Endothelial cell of umbilical vein (primary cell): ENCODE measurements at regions not wholly inside any gene's neighbourhood (a gene's known extent, or its start where the extent isn't known, plus 50 kb on each side); places are given as distances from the start of the nearest gene placed in this dataset.

Experiments
- BruUV-seq: library from RNA; stranded (reverse); fragments of 400-500 nt; replicated peaks from 2 replicates; lab custom pipeline; 2021; lab: Mats Ljungman, UMichigan
- CTCF ChIA-PET: fragments of 300-600, 350-600 bp; sonication (Branson Sonifier 250); formaldehyde crosslinking; loops from one replicate; lab custom pipeline; 2021; ENCODE audit warnings: antibody characterized with exemption, inconsistent platforms; lab: Charles Lee
- POLR2A ChIA-PET: fragments of 300-600, 350-600 bp; sonication (Branson Sonifier 250); formaldehyde crosslinking; loops from one replicate; lab custom pipeline; 2021; ENCODE audit warnings: antibody characterized with exemption, inconsistent platforms; lab: Charles Lee
- DNase-seq: peaks from one replicate; pipeline ENCODE4 v3.0.0-alpha.2; 2011; ENCODE audit warnings: low read depth, low spot score
- FAIRE-seq: peaks from 2 replicates; lab custom pipeline; 2011; peaks lifted over from hg19 to GRCh38; lab: Jason Lieb, UNC
- H2AFZ ChIP-seq: 2 replicates; pipeline ENCODE4 v1.6.0; 2012; ENCODE audit warnings: low read depth, low read length, control low read depth, inconsistent platforms
- H3K27ac ChIP-seq: 2 replicates; pipeline ENCODE4 v1.5.1; 2011; ENCODE audit warnings: low read depth, mild to moderate bottlenecking, control low read depth, low read length, moderate library complexity; ENCODE audit not compliant: insufficient read depth
- H3K27me3 ChIP-seq, 2 experiments: 2 replicates each; pipeline versions ENCODE4 v1.6.0 to v1.6.1; 2011; ENCODE audit warnings: low read length in 2 of 2, mixed read lengths in 1 of 2; ENCODE audit not compliant: control insufficient read depth in 2 of 2, insufficient read depth in 2 of 2
- H3K36me3 ChIP-seq, 2 experiments: 2 replicates in 1 of 2; 3 replicates in 1 of 2; pipeline ENCODE4 v1.5.1; 2011; ENCODE audit warnings: low read length in 2 of 2, mild to moderate bottlenecking in 1 of 2, moderate library complexity in 1 of 2; ENCODE audit not compliant: control insufficient read depth in 2 of 2, insufficient read depth in 2 of 2; ENCODE audit errors: extremely low read depth in 1 of 2
- H3K4me1 ChIP-seq: 3 replicates; pipeline ENCODE4 v1.5.1; 2011; ENCODE audit warnings: mild to moderate bottlenecking, low read length; ENCODE audit not compliant: control insufficient read depth, insufficient read depth; ENCODE audit errors: extremely low read depth
- H3K4me2 ChIP-seq: 2 replicates; pipeline ENCODE4 v1.6.1; 2011; ENCODE audit warnings: low read length, control low read depth, mixed read lengths; ENCODE audit not compliant: insufficient read depth
- H3K4me3 ChIP-seq, 3 experiments: fragments of 200-600 bp in 1 of 3; sonication (generic), shearing (Covaris generic) in 1 of 3; replicated peaks in 1 of 3; 2 replicates each; pipeline ENCODE4 v1.5.1; 2011 to 2016; ENCODE audit warnings: control low read depth in 3 of 3, low read length in 3 of 3, mild to moderate bottlenecking in 2 of 3, inconsistent platforms in 1 of 3, low read depth in 1 of 3, moderate library complexity in 1 of 3; ENCODE audit not compliant: insufficient read depth in 1 of 3
- H3K79me2 ChIP-seq: 2 replicates; pipeline ENCODE4 v1.6.0; 2012; ENCODE audit warnings: low read length, inconsistent platforms; ENCODE audit not compliant: control insufficient read depth, insufficient read depth
- H3K9ac ChIP-seq: replicated peaks from 2 replicates; pipeline ENCODE3; 2011; ENCODE audit warnings: low read length, control low read depth; ENCODE audit not compliant: insufficient read depth; ENCODE audit errors: extremely low read depth
- H3K9me1 ChIP-seq: replicated peaks from 3 replicates; pipeline ENCODE4 v1.6.0; 2011; ENCODE audit warnings: mild to moderate bottlenecking, low read length; ENCODE audit not compliant: control insufficient read depth, insufficient read depth; ENCODE audit errors: extremely low read depth
- H3K9me3 ChIP-seq: replicated peaks from 2 replicates; pipeline ENCODE4 v1.5.1; 2012; ENCODE audit warnings: low read length, inconsistent platforms; ENCODE audit not compliant: control insufficient read depth, insufficient read depth
- H4K20me1 ChIP-seq: replicated peaks from 2 replicates; pipeline ENCODE3; 2011; ENCODE audit warnings: mild to moderate bottlenecking, low read length; ENCODE audit not compliant: control insufficient read depth, insufficient read depth; ENCODE audit errors: extremely low read depth
- EZH2 ChIP-seq: IDR thresholded peaks from 2 replicates; pipeline ENCODE4 v1.6.1; 2012; ENCODE audit warnings: borderline replicate concordance, low read depth, mild to moderate bottlenecking, moderate library complexity, low read length, inconsistent platforms; ENCODE audit not compliant: severe bottlenecking
- FOS ChIP-seq: IDR thresholded peaks from 2 replicates; pipeline ENCODE4 v1.6.1; 2011; ENCODE audit warnings: mild to moderate bottlenecking, low read length, moderate library complexity, borderline replicate concordance; ENCODE audit not compliant: insufficient read depth
- GATA2 ChIP-seq: IDR thresholded peaks from 2 replicates; pipeline ENCODE4 v1.7.0; 2011; ENCODE audit warnings: low read depth, mild to moderate bottlenecking, moderate library complexity, mixed read lengths, low read length; ENCODE audit not compliant: insufficient read length, insufficient read depth
- JUN ChIP-seq: IDR thresholded peaks from 2 replicates; pipeline ENCODE4 v1.6.1; 2011; ENCODE audit warnings: borderline replicate concordance, low read depth; ENCODE audit not compliant: insufficient read length, insufficient read depth
- MYC ChIP-seq: IDR thresholded peaks from one replicate; pipeline ENCODE4 v1.6.1; 2011; ENCODE audit warnings: mild to moderate bottlenecking, low read depth, low read length
- POLR2A ChIP-seq: IDR thresholded peaks from 2 replicates; pipeline ENCODE4 v1.6.1; 2012; ENCODE audit warnings: low read depth, mild to moderate bottlenecking, control low read depth, low read length
- POLR2AphosphoS5 ChIP-seq: IDR thresholded peaks from 2 replicates; pipeline ENCODE4 v1.6.1; 2012; ENCODE audit warnings: low read depth, mild to moderate bottlenecking, control low read depth, low read length, moderate library complexity; ENCODE audit not compliant: insufficient read depth
- dilution Hi-C: fragments of 300-500 bp; cut with MboI; formaldehyde crosslinking; loops from one replicate; pipeline ENCODE4 v1.15.0; 2019; ENCODE audit warnings: low sequenced_read_pairs; ENCODE audit not compliant: extremely low pct_ligation_motif_present
- intact Hi-C: fragments of 100-400 bp; cut with micrococcal nuclease; formaldehyde crosslinking; loops from one replicate; pipeline ENCODE4 v1.10.0; 2022
- TF ChIP-seq, protein P1 (sequence below): IDR thresholded peaks from 2 replicates; pipeline ENCODE4 v1.6.1; 2011; ENCODE audit not compliant: insufficient read depth, insufficient read length
- TF ChIP-seq, protein P2 (sequence below), 2 donors: IDR thresholded peaks; 1 replicate in 1 of 2; 2 replicates in 1 of 2; pipeline ENCODE4 v1.5.1; 2011; ENCODE audit warnings: low read length in 2 of 2, mild to moderate bottlenecking in 2 of 2, moderate library complexity in 2 of 2, control low read depth in 1 of 2, inconsistent platforms in 1 of 2, low read depth in 1 of 2; ENCODE audit not compliant: insufficient read depth in 1 of 2; ENCODE audit errors: extremely low read depth in 1 of 2

DNA sequence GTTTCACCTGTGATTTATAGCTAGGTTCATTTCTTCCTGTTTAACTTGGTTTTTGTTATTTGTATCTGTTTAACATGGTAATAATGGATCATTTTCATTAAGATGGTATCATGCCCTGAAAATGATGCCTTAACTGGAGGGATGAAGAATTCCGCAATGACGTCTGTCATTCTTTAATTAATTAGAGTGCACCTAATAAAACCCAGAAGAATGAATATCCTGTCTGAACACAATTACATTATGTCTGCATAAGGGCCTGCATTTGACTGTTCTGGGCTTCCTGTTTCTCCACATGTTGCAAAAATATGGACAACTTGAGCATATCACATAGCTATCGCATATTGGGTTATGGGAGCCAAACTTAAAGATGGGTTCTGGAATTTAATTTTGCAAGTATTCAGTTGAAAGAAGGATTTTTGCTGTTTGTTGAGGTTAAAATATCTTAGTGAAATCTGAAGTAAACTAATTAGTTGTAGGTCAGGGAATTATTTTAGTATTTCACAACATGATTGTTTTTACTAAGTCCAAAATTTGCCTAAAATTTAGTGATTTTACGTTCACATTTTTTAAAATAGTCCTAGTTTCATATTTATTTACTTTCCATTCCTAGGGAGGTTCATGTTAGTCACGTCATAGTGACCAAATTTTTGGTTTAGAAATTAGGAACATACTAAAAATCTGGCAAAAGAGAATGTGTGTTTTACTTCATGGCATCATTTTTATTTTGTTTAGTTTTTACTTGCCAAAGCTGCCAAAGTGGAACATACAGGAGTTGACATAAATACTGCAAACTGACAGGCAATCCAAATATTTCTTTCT, 321.0 kb upstream of the TGFBR2 start:
- TF ChIP-seq EZH2 (no peak), POLR2AphosphoS5 (no peak), GATA2 (no peak), JUN (no peak), MYC (no peak), POLR2A (no peak), FOS (no peak)
- TF ChIP-seq, protein P1, sequence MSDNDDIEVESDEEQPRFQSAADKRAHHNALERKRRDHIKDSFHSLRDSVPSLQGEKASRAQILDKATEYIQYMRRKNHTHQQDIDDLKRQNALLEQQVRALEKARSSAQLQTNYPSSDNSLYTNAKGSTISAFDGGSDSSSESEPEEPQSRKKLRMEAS, result no peak
- TF ChIP-seq, protein P2, sequence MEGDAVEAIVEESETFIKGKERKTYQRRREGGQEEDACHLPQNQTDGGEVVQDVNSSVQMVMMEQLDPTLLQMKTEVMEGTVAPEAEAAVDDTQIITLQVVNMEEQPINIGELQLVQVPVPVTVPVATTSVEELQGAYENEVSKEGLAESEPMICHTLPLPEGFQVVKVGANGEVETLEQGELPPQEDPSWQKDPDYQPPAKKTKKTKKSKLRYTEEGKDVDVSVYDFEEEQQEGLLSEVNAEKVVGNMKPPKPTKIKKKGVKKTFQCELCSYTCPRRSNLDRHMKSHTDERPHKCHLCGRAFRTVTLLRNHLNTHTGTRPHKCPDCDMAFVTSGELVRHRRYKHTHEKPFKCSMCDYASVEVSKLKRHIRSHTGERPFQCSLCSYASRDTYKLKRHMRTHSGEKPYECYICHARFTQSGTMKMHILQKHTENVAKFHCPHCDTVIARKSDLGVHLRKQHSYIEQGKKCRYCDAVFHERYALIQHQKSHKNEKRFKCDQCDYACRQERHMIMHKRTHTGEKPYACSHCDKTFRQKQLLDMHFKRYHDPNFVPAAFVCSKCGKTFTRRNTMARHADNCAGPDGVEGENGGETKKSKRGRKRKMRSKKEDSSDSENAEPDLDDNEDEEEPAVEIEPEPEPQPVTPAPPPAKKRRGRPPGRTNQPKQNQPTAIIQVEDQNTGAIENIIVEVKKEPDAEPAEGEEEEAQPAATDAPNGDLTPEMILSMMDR (IDR thresholded peaks at IDR 0.05; ENCODE audit: extremely low read depth in 1 of 2, insufficient read depth in 1 of 2, low read depth in 1 of 2, low read length in 2 of 2), result no peak
- BruUV-seq, result no TSS peak
- H3K36me3 ChIP-seq, result no peaks in the 10 kb centered on the region
- H4K20me1 ChIP-seq, result no peaks in the 10 kb centered on the region
- dilution Hi-C loops, result no loop called here
- H3K79me2 ChIP-seq, result no peaks in the 10 kb centered on the region
- DNase-seq, result peak; percentile 47
- peaks cover 65% of the 10 kb centered on the region for H3K4me1 ChIP-seq
- H3K9me1 ChIP-seq, result no peaks in the 10 kb centered on the region
- no peak overlapping the region for H2AFZ ChIP-seq
- H3K9ac ChIP-seq, result peak overlapping the region; percentile 27
- POLR2A ChIA-PET, result no interaction called here
- CTCF ChIA-PET, result interaction anchor here (0.7 to 4.4 kb wide), 10 partner anchors 17 to 408 kb away, joined by 3 to 28 read pairs (median 4); partner anchors contain the start of gene TGFBR2
- no peak overlapping the region for H3K4me3 ChIP-seq
- peak overlapping the region; percentile 60 for H3K27ac ChIP-seq
- intact Hi-C loops, result loop anchor here (1.0 to 2.0 kb wide), 3 partner anchors 57 to 173 kb away; no protein-coding TSS in a partner anchor
- FAIRE-seq, result no peak
- peak overlapping the region; percentile 26 for H3K4me2 ChIP-seq
- no peaks in the 10 kb centered on the region for H3K27me3 ChIP-seq
- H3K9me3 ChIP-seq, result no peaks in the 10 kb centered on the region
